NCI-H526 (cell line): ENCODE measurements at regions not wholly inside any gene's neighbourhood (a gene's known extent, or its start where the extent isn't known, plus 50 kb on each side); places are given as distances from the start of the nearest gene placed in this dataset.
"Not testable (repeated sequence)": the region's sequence is repeated elsewhere in the genome, so short reads cannot be mapped to it uniquely, and the experiment has no call there.

Experiments
- DNase-seq, 2 experiments: peaks; one replicate each; lab custom pipeline; 2025; lab: John Stamatoyannopoulos, UW

GRCh38 chr5:145574889-145575573 lies 260.1 kb downstream of the PRELID2 start:
- DNase-seq: no peak

GRCh38 chr5:145568581-145568980 lies 266.6 kb downstream of the PRELID2 start:
- DNase-seq: peak in 1 of 2 experiments; percentile 1

- no peak for DNase-seq
These were observed 272.2 kb downstream of the PRELID2 start for GRCh38 chr5:145562931-145563330.

GRCh38 chr5:145558288-145558687 lies 276.9 kb downstream of the PRELID2 start:
- no peak for DNase-seq

- DNase-seq: no peak
These were observed 277.8 kb downstream of the PRELID2 start for GRCh38 chr5:145557345-145557744.

GRCh38 chr5:145554399-145554798 lies 280.7 kb downstream of the PRELID2 start:
- no peak for DNase-seq

- DNase-seq: no peak
These were observed 282.0 kb downstream of the PRELID2 start for GRCh38 chr5:145553177-145553576.

GRCh38 chr5:145551714-145552113 lies 283.4 kb downstream of the PRELID2 start:
- no peak for DNase-seq

- no peak for DNase-seq
These were observed 287.0 kb downstream of the PRELID2 start for GRCh38 chr5:145548097-145548496.

GRCh38 chr5:145544401-145544800 lies 290.7 kb downstream of the PRELID2 start:
- DNase-seq: no peak

- DNase-seq: no peak
These were observed 291.2 kb downstream of the PRELID2 start for GRCh38 chr5:145543968-145544367.

- no peak for DNase-seq
These were observed 294.8 kb downstream of the PRELID2 start for GRCh38 chr5:145540375-145540774.

- DNase-seq: no peak
These were observed 295.9 kb downstream of the PRELID2 start for GRCh38 chr5:145539201-145539600.

- DNase-seq: no peak
These were observed 299.0 kb downstream of the PRELID2 start for GRCh38 chr5:145536133-145536532.

- no peak for DNase-seq
These were observed 304.0 kb downstream of the PRELID2 start for GRCh38 chr5:145531038-145531734.

- peak; percentile 11 to 27 for DNase-seq
These were observed 313.6 kb downstream of the PRELID2 start for GRCh38 chr5:145521523-145521922.

- DNase-seq: peak; percentile 51 to 63
These were observed 314.1 kb downstream of the PRELID2 start for GRCh38 chr5:145521066-145521465.

GRCh38 chr5:145520335-145520734 lies 314.8 kb downstream of the PRELID2 start:
- peak; percentile 43 to 72 for DNase-seq

GRCh38 chr5:145517588-145517987 lies 317.6 kb downstream of the PRELID2 start:
- DNase-seq: not testable (repeated sequence)

GRCh38 chr5:145511351-145511750 lies 323.8 kb downstream of the PRELID2 start:
- DNase-seq: no peak

GRCh38 chr5:145510769-145511168 lies 324.4 kb downstream of the PRELID2 start:
- DNase-seq: no peak

- DNase-seq: no peak
These were observed 324.8 kb downstream of the PRELID2 start for GRCh38 chr5:145510324-145510723.

- no peak for DNase-seq
These were observed 325.6 kb downstream of the PRELID2 start for GRCh38 chr5:145509336-145510136.
